Transverse colon (tissue), 4 donors: ENCODE measurements at regions not wholly inside any gene's neighbourhood (a gene's known extent, or its start where the extent isn't known, plus 50 kb on each side); places are given as distances from the start of the nearest gene placed in this dataset.

Experiments used
- DNase-seq: peaks from one replicate; pipeline ENCODE4 v3.0.0-alpha.2; 2019
- H3K27ac ChIP-seq, 4 donors: fragments of 200-600 bp; sonication (generic); 2 replicates each; pipeline ENCODE4 v1.5.1; 2016 to 2018; ENCODE audit warnings: inconsistent platforms in 4 of 4
- H3K27me3 ChIP-seq: fragments of 200-600 bp; sonication (generic); 2 replicates; pipeline ENCODE4 v1.5.1; 2017; ENCODE audit warnings: inconsistent platforms
- H3K36me3 ChIP-seq, 4 donors: fragments of 200-600 bp; sonication (generic); 2 replicates each; pipeline ENCODE4 v1.5.1; 2017 to 2019; ENCODE audit warnings: inconsistent platforms in 4 of 4
- H3K4me1 ChIP-seq, 4 donors: fragments of 200-600 bp; sonication (generic); 2 replicates each; pipeline ENCODE4 v1.5.1; 2017 to 2020; ENCODE audit warnings: inconsistent platforms in 4 of 4
- H3K4me3 ChIP-seq, 4 donors: fragments of 200-600 bp; sonication (generic); 1 replicate in 1 of 4; 2 replicates in 3 of 4; pipeline versions ENCODE4 v1.5.1 to v1.6.1; 2017 to 2019; ENCODE audit warnings: inconsistent platforms in 4 of 4
- H3K9me3 ChIP-seq, 2 donors: fragments of 200-600 bp; sonication (generic); 2 replicates each; pipeline ENCODE4 v1.5.1; 2017 to 2019; ENCODE audit warnings: inconsistent platforms in 2 of 2
- CTCF ChIP-seq, 5 experiments: fragments of 200-600 bp in 3 of 5; fragments of 450-650 bp in 2 of 5; sonication (generic) in 3 of 5; IDR thresholded peaks; 1 replicate in 2 of 5; 2 replicates in 3 of 5; pipeline ENCODE4 v1.5.1; 2016 to 2017; ENCODE audit warnings: antibody characterized with exemption in 5 of 5, inconsistent platforms in 3 of 5, mild to moderate bottlenecking in 2 of 5, moderate library complexity in 1 of 5
- EP300 ChIP-seq: sonication (generic); formaldehyde crosslinking; IDR thresholded peaks from one replicate; pipeline ENCODE4 v1.6.1; 2017; ENCODE audit warnings: antibody characterized with exemption, low read depth
- POLR2A ChIP-seq: fragments of 450-650 bp; IDR thresholded peaks from one replicate; pipeline ENCODE4 v1.6.1; 2016; ENCODE audit warnings: antibody characterized with exemption, mild to moderate bottlenecking, moderate library complexity
- POLR2AphosphoS5 ChIP-seq, 3 donors: sonication (generic); formaldehyde crosslinking; IDR thresholded peaks; one replicate each; pipeline ENCODE4 v1.6.1; 2016; ENCODE audit warnings: antibody characterized with exemption in 3 of 3
- WGBS, 2 donors: methylation state at CpG; one replicate each; pipeline ENCODE4 v1.1.5; 2018; ENCODE audit warnings: low coverage in 1 of 2; 5-methylcytosine and 5-hydroxymethylcytosine counted together
- in situ Hi-C, 4 donors: fragments of 200-750 bp; cut with MboI; loops; one replicate each; pipeline versions ENCODE4 v1.15.0 to v1.15.1; 2017; ENCODE audit warnings: low sequenced_read_pairs in 3 of 4, low pct_ligation_motif_present in 1 of 4, low pct_unique_long_range_greater_than_20kb in 1 of 4
- intact Hi-C: fragments of 100-400 bp; cut with DNase I; formaldehyde crosslinking; loops from one replicate; pipeline ENCODE4 v1.15.1; 2023; ENCODE audit warnings: low total_unique reads

- TF ChIP-seq EP300 (no peak), CTCF (IDR thresholded peaks at IDR 0.05) (no peak), POLR2A (no peak), POLR2AphosphoS5 (IDR thresholded peaks at IDR 0.05) (no peak)
- Histone ChIP-seq H3K36me3 (no peaks in the 10 kb centered on the region), H3K4me3 (no peak overlapping the region), H3K27ac (no peak overlapping the region), H3K4me1 (no peaks in the 10 kb centered on the region), H3K27me3 (peaks cover 16% of the 10 kb centered on the region), H3K9me3 (no peaks in the 10 kb centered on the region)
- DNase-seq = no peak
- WGBS, 2 donors = 32 to 42% methylated on average over 5 to 6 of the region's 6 CpGs
- intact Hi-C loops (no loop called here), in situ Hi-C loops (loop anchor here in 1 of 4 donors (10.0 kb wide), 1 partner anchor 64 kb away; no protein-coding TSS in a partner anchor)
These were observed 140.1 kb downstream of the NXPE2 start for GRCh38 chr11:114818382-114818781.

GRCh38 chr11:114819028-114819427 lies 140.7 kb downstream of the NXPE2 start:
- Histone ChIP-seq H3K36me3 (no peaks in the 10 kb centered on the region), H3K4me3 (no peak overlapping the region), H3K9me3 (no peaks in the 10 kb centered on the region), H3K27me3 (peaks cover 16% of the 10 kb centered on the region), H3K27ac (no peak overlapping the region), H3K4me1 (no peaks in the 10 kb centered on the region)
- TF ChIP-seq CTCF (IDR thresholded peaks at IDR 0.05) (no peak), POLR2A (no peak), EP300 (no peak), POLR2AphosphoS5 (IDR thresholded peaks at IDR 0.05) (no peak)
- 57 to 92% methylated on average over 1 to 4 of the region's 4 CpGs for WGBS, 2 donors
- DNase-seq = no peak
- in situ Hi-C loops (loop anchor here in 1 of 4 donors (10.0 kb wide), 1 partner anchor 64 kb away; no protein-coding TSS in a partner anchor), intact Hi-C loops (no loop called here)

GRCh38 chr11:114820621-114821020 lies 142.3 kb downstream of the NXPE2 start:
- intact Hi-C loops = no loop called here
- TF ChIP-seq POLR2A (no peak), CTCF (IDR thresholded peaks at IDR 0.05) (no peak), EP300 (no peak), POLR2AphosphoS5 (IDR thresholded peaks at IDR 0.05) (no peak)
- 69% methylated on average over 5 of the region's 5 CpGs; no CpG with 5 or more reads in 1 of the 2 donors for WGBS, 2 donors
- Histone ChIP-seq H3K27ac (no peak overlapping the region), H3K27me3 (peaks cover 16% of the 10 kb centered on the region), H3K4me1 (no peaks in the 10 kb centered on the region), H3K4me3 (no peak overlapping the region), H3K9me3 (no peaks in the 10 kb centered on the region), H3K36me3 (no peaks in the 10 kb centered on the region)
- in situ Hi-C loops = no loop called here
- no peak for DNase-seq

GRCh38 chr11:114821621-114822412 lies 143.5 kb downstream of the NXPE2 start:
- TF ChIP-seq POLR2A (no peak), CTCF (IDR thresholded peaks at IDR 0.05) (no peak), POLR2AphosphoS5 (IDR thresholded peaks at IDR 0.05) (no peak), EP300 (no peak)
- intact Hi-C loops = no loop called here
- in situ Hi-C loops = no loop called here
- H3K9me3 ChIP-seq = no peaks in the 10 kb centered on the region
- H3K27ac ChIP-seq = no peak overlapping the region
- 74 to 80% methylated on average over 2 to 11 of the region's 11 CpGs for WGBS, 2 donors
- H3K4me3 ChIP-seq = no peak overlapping the region
- DNase-seq = no peak
- no peaks in the 10 kb centered on the region for H3K4me1 ChIP-seq
- H3K36me3 ChIP-seq = no peaks in the 10 kb centered on the region
- peaks cover 16% of the 10 kb centered on the region for H3K27me3 ChIP-seq
